Activated naive CD8-positive, alpha-beta T cell (primary cell): ENCODE measurements at regions not wholly inside any gene's neighbourhood (a gene's known extent, or its start where the extent isn't known, plus 50 kb on each side); places are given as distances from the start of the nearest gene placed in this dataset.
"Not testable (repeated sequence)": the region's sequence is repeated elsewhere in the genome, so short reads cannot be mapped to it uniquely, and the experiment has no call there.

Experiments
- H3K27ac Mint-ChIP-seq: one replicate; pipeline ENCODE4 v1.8.0; 2021; ENCODE audit warnings: mixed read lengths
- H3K27me3 Mint-ChIP-seq: one replicate; pipeline ENCODE4 v1.8.0; 2021; ENCODE audit warnings: mixed read lengths
- H3K36me3 Mint-ChIP-seq: one replicate; pipeline ENCODE4 v1.8.0; 2021; ENCODE audit warnings: mixed read lengths
- H3K4me1 Mint-ChIP-seq: one replicate; pipeline ENCODE4 v1.8.0; 2021; ENCODE audit warnings: low read depth, mixed read lengths
- H3K4me3 Mint-ChIP-seq: one replicate; pipeline ENCODE4 v1.8.0; 2021; ENCODE audit warnings: mild to moderate bottlenecking, mixed read lengths
- H3K9me3 Mint-ChIP-seq: one replicate; pipeline ENCODE4 v1.8.0; 2021; ENCODE audit warnings: low read depth, mixed read lengths

DNA sequence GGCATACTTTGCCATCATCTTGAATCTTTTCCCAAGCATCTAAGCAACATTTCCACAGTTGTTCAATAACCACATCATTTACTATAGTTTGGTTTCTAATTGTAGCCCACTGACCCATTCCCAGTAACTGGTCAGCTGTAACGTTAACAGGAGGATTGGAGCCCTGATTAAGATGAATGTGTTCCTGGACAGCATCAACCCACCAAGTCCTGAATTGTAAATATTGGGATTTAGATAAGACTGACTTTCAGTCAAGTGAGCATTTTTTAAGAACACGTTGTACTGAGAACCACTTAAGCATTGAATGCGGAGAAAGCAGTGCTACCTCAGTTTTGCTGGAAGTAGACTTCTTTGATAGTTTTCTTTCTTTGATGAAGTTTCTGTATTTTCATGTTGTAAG, 53.3 kb upstream of the ARL4D start:
- not testable (repeated sequence) for H3K27ac Mint-ChIP-seq, H3K4me3 Mint-ChIP-seq, H3K27me3 Mint-ChIP-seq
- Mint-ChIP-seq H3K9me3 (peaks cover 11% of the 10 kb centered on the region), H3K4me1 (peaks cover 23% of the 10 kb centered on the region), H3K36me3 (peaks cover 16% of the 10 kb centered on the region)

GRCh38 chr17:43344685-43345084, 54.1 kb upstream of the ARL4D start:
- H3K4me3 Mint-ChIP-seq: no peak overlapping the region
- peak overlapping the region; percentile 7 for H3K27ac Mint-ChIP-seq
- H3K4me1 Mint-ChIP-seq: peaks cover 23% of the 10 kb centered on the region
- peaks cover 13% of the 10 kb centered on the region for H3K36me3 Mint-ChIP-seq
- H3K27me3 Mint-ChIP-seq: no peaks in the 10 kb centered on the region
- H3K9me3 Mint-ChIP-seq: peaks cover 10% of the 10 kb centered on the region

DNA sequence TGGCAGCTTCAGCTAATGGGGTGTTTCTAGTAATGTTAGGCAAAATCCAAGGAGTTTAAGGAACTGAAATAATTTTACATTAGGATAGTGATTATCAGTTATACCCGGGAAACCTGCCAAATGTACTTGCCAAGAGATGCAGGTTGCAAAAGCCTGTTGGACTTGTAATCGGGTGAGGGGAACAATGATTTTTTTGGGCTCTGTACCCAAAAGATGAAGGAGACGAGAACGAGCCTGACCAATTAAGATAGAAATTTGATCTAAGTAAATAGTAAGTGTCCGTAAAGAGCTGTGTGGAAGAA, 56.3 kb upstream of the ARL4D start:
- H3K27ac Mint-ChIP-seq: peak overlapping the region; percentile 94

GRCh38 chr17:43341715-43342588, 56.8 kb upstream of the ARL4D start:
- Mint-ChIP-seq H3K4me1 (peaks cover 34% of the 10 kb centered on the region), H3K27ac (peak overlapping the region; percentile 94), H3K36me3 (no peaks in the 10 kb centered on the region), H3K4me3 (peak overlapping the region; percentile 56), H3K9me3 (peaks cover 3% of the 10 kb centered on the region), H3K27me3 (no peaks in the 10 kb centered on the region)

More for the DNA sequence above, 56.3 kb upstream of the ARL4D start:
- Mint-ChIP-seq H3K4me3 (peak overlapping the region; percentile 17), H3K36me3 (peaks cover 2% of the 10 kb centered on the region), H3K9me3 (peaks cover 7% of the 10 kb centered on the region), H3K27me3 (no peaks in the 10 kb centered on the region), H3K4me1 (peaks cover 34% of the 10 kb centered on the region)

GRCh38 chr17:43338886-43339516, 59.8 kb upstream of the ARL4D start:
- Mint-ChIP-seq H3K27me3 (no peaks in the 10 kb centered on the region), H3K36me3 (no peaks in the 10 kb centered on the region), H3K27ac (no peak overlapping the region), H3K4me3 (no peak overlapping the region), H3K4me1 (peaks cover 37% of the 10 kb centered on the region), H3K9me3 (no peaks in the 10 kb centered on the region)

GRCh38 chr17:43337684-43338428, 60.9 kb upstream of the ARL4D start:
- Mint-ChIP-seq H3K27me3 (no peaks in the 10 kb centered on the region), H3K4me3 (no peak overlapping the region), H3K9me3 (no peaks in the 10 kb centered on the region), H3K4me1 (peaks cover 39% of the 10 kb centered on the region), H3K27ac (no peak overlapping the region), H3K36me3 (no peaks in the 10 kb centered on the region)

GRCh38 chr17:43334738-43335402, 63.9 kb upstream of the ARL4D start:
- no peaks in the 10 kb centered on the region for H3K9me3 Mint-ChIP-seq
- H3K27ac Mint-ChIP-seq: no peak overlapping the region
- no peak overlapping the region for H3K4me3 Mint-ChIP-seq
- no peaks in the 10 kb centered on the region for H3K27me3 Mint-ChIP-seq
- no peaks in the 10 kb centered on the region for H3K36me3 Mint-ChIP-seq
- peaks cover 19% of the 10 kb centered on the region for H3K4me1 Mint-ChIP-seq

- H3K9me3 Mint-ChIP-seq: no peaks in the 10 kb centered on the region
- H3K4me3 Mint-ChIP-seq: no peak overlapping the region
- H3K36me3 Mint-ChIP-seq: no peaks in the 10 kb centered on the region
- no peaks in the 10 kb centered on the region for H3K27me3 Mint-ChIP-seq
- H3K27ac Mint-ChIP-seq: no peak overlapping the region
- peaks cover 14% of the 10 kb centered on the region for H3K4me1 Mint-ChIP-seq
These were observed 65.3 kb upstream of the ARL4D start for GRCh38 chr17:43333433-43333943.

GRCh38 chr17:43332230-43332629, 66.6 kb upstream of the ARL4D start:
- no peak overlapping the region for H3K4me3 Mint-ChIP-seq
- peaks cover 8% of the 10 kb centered on the region for H3K4me1 Mint-ChIP-seq
- H3K27me3 Mint-ChIP-seq: no peaks in the 10 kb centered on the region
- H3K9me3 Mint-ChIP-seq: no peaks in the 10 kb centered on the region
- H3K36me3 Mint-ChIP-seq: no peaks in the 10 kb centered on the region
- H3K27ac Mint-ChIP-seq: no peak overlapping the region

- Mint-ChIP-seq H3K4me1 (peaks cover 13% of the 10 kb centered on the region), H3K36me3 (no peaks in the 10 kb centered on the region), H3K27ac (no peak overlapping the region)
These were observed 67.7 kb upstream of the ARL4D start for GRCh38 chr17:43330876-43331639.

GRCh38 chr17:43329183-43329582, 69.6 kb upstream of the ARL4D start:
- no peak overlapping the region for H3K4me3 Mint-ChIP-seq
- H3K27me3 Mint-ChIP-seq: no peaks in the 10 kb centered on the region
- peaks cover 15% of the 10 kb centered on the region for H3K4me1 Mint-ChIP-seq
- H3K27ac Mint-ChIP-seq: no peak overlapping the region
- H3K9me3 Mint-ChIP-seq: no peaks in the 10 kb centered on the region
- no peaks in the 10 kb centered on the region for H3K36me3 Mint-ChIP-seq

More at GRCh38 chr17:43330876-43331639, 67.7 kb upstream of the ARL4D start:
- Mint-ChIP-seq H3K4me3 (no peak overlapping the region), H3K9me3 (no peaks in the 10 kb centered on the region), H3K27me3 (no peaks in the 10 kb centered on the region)

DNA sequence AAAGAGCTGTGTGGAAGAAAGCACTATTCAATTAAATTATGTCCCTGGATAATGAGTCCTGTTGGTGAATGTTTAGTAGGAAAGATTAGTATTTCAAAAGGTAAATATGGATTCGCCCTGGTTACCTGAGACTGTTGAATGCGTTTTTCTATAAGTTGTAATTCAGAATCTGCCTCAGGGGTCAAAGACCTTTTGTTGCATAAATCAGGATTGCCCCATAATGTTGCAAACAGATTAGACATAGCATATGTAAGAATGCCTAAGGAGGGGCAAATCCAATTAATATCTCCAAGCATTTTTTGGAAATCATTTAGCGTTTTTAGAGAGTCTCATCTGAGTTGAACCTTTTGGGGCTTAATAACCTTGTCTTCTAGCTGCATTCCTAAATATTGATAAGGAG, 70.1 kb upstream of the ARL4D start:
- Mint-ChIP-seq H3K4me3 (no peak overlapping the region), H3K36me3 (no peaks in the 10 kb centered on the region), H3K27ac (no peak overlapping the region), H3K27me3 (no peaks in the 10 kb centered on the region), H3K9me3 (no peaks in the 10 kb centered on the region), H3K4me1 (peaks cover 12% of the 10 kb centered on the region)

DNA sequence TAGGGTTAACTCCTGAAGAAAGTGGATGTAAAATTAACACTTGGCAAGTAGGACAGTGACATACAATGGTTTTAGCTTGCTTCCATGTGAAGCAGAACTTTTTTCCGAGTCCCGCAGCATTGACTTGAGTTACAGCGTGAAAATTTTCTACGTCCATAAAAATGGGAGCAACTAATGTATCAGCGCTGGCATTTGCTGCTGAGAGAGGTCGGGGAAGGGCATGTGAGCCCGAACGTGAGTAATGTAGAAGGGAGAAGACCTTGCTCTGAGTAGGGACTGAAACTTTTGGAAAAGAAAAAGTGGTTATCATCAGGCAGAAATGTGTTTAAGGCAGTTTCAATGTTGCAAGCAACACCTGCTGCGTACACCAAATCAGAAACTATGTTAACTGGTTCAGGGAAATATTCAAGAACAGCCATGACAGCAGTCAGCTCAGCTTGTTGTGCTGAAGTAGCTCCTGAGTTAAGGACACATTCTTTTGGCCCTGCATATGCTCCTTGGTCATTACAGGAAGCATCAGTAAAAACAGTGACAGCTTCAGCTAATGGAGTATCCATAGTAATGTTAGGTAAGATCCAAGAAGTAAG, 70.9 kb upstream of the ARL4D start:
- Mint-ChIP-seq H3K27me3 (no peaks in the 10 kb centered on the region), H3K9me3 (no peaks in the 10 kb centered on the region), H3K4me3 (no peak overlapping the region), H3K36me3 (no peaks in the 10 kb centered on the region), H3K4me1 (peaks cover 11% of the 10 kb centered on the region), H3K27ac (no peak overlapping the region)

DNA sequence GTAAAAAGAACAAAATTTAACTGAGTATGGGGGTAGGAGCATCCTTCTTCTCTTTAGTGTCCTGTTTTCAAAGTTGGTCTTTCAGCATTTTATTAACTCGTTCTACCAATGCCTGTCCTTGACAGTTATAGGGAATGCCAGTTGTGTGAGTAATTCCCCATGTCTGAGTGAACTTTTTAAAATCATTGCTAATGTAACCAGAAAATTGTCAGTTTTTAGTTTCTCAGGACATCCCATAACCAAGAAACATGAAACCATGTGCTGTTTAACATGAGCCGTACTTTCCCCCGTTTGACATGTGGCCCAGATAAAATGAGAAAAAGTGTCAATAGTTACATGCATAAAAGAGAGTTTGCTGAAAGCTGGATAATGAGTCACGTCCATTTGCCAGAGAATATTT, 71.4 kb upstream of the ARL4D start:
- Mint-ChIP-seq H3K4me3 (no peak overlapping the region), H3K36me3 (no peaks in the 10 kb centered on the region), H3K27me3 (no peaks in the 10 kb centered on the region)

More for the DNA sequence above, 71.4 kb upstream of the ARL4D start:
- H3K9me3 Mint-ChIP-seq: no peaks in the 10 kb centered on the region
- H3K4me1 Mint-ChIP-seq: peaks cover 11% of the 10 kb centered on the region
- peak overlapping the region; percentile 31 for H3K27ac Mint-ChIP-seq
